Endothelial cell (in vitro differentiated cells): ENCODE measurements at regions not wholly inside any gene's neighbourhood (a gene's known extent, or its start where the extent isn't known, plus 50 kb on each side); places are given as distances from the start of the nearest gene placed in this dataset.
A peak's percentile ranks its signal among the peaks of the same experiment; 100 is the strongest.

Source experiments
- DNase-seq: peaks from one replicate; pipeline ENCODE4 v3.0.0; 2021; ENCODE audit warnings: low spot score
- H3K27ac Mint-ChIP-seq: one replicate; pipeline ENCODE4 v1.8.0; 2021; ENCODE audit warnings: mixed read lengths, inconsistent platforms; ENCODE audit not compliant: unreplicated experiment
- H3K27me3 Mint-ChIP-seq: one replicate; pipeline ENCODE4 v1.8.0; 2021; ENCODE audit warnings: mild to moderate bottlenecking, moderate library complexity, mixed read lengths, inconsistent platforms; ENCODE audit not compliant: unreplicated experiment
- H3K36me3 Mint-ChIP-seq: one replicate; pipeline ENCODE4 v1.8.0; 2021; ENCODE audit warnings: mild to moderate bottlenecking, low read depth, mixed read lengths, inconsistent platforms; ENCODE audit not compliant: unreplicated experiment
- H3K4me1 Mint-ChIP-seq: one replicate; pipeline ENCODE4 v1.8.0; 2021; ENCODE audit warnings: mild to moderate bottlenecking, mixed read lengths, inconsistent platforms; ENCODE audit not compliant: unreplicated experiment
- H3K4me3 Mint-ChIP-seq: one replicate; pipeline ENCODE4 v1.8.0; 2021; ENCODE audit warnings: mild to moderate bottlenecking, mixed read lengths, inconsistent platforms; ENCODE audit not compliant: unreplicated experiment
- H3K9me3 Mint-ChIP-seq: one replicate; pipeline ENCODE4 v1.8.0; 2021; ENCODE audit warnings: mixed read lengths, inconsistent platforms; ENCODE audit not compliant: unreplicated experiment
- CTCF ChIP-seq: fragments of 200-600 bp; sonication (generic); IDR thresholded peaks from one replicate; pipeline ENCODE4 v1.5.0; 2021; ENCODE audit warnings: antibody characterized with exemption; ENCODE audit not compliant: unreplicated experiment

DNA sequence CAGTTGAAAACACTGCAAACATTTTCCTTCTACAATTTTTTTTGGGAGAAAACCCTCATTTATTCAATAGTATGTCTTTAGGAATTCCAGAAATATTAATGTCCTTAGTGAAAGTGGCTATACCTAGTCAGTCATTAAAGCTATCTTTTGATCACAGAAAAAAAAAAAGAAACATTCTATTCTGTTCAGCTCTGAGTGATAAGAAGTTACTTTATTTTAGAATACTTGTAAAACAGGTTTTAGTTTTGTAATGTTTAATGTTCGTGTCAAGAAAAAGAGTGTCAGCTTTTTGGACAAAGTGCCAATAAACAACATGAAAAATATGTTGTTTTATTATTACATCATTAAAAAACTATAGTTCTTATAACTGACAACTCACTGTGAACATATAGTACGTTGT lies 240.4 kb downstream of the OGFRL1 start:
- Mint-ChIP-seq H3K9me3 (no peaks in the 10 kb centered on the region), H3K4me1 (peaks cover 10% of the 10 kb centered on the region), H3K36me3 (no peaks in the 10 kb centered on the region), H3K27me3 (peaks cover 1% of the 10 kb centered on the region), H3K4me3 (no peak overlapping the region), H3K27ac (no peak overlapping the region)
- no peak for TF ChIP-seq CTCF
- no peak for DNase-seq

DNA sequence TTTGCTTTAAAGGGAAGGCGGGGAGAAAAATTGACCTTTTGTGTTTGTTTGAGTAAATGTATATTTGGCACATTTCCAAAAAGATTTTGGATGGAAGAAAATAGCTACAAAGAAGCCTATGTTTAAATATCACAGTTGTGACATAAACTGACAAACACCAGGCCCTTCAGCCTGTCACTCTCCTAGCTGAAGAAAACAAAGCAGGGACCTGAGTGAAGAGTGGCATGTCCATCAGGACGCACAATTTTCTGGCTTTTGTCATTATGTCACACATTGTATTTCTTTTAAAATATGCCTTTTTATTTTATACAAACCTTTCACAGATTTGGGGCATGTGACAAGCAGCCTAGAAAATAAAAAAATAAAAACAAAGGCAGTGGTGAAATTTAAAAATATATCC lies 241.2 kb downstream of the OGFRL1 start:
- Mint-ChIP-seq H3K9me3 (no peaks in the 10 kb centered on the region), H3K4me3 (no peak overlapping the region), H3K4me1 (peaks cover 10% of the 10 kb centered on the region), H3K36me3 (no peaks in the 10 kb centered on the region), H3K27me3 (peaks cover 1% of the 10 kb centered on the region), H3K27ac (no peak overlapping the region)
- no peak for TF ChIP-seq CTCF
- DNase-seq: no peak

GRCh38 chr6:71531006-71531405 lies 242.4 kb downstream of the OGFRL1 start:
- TF ChIP-seq CTCF: no peak
- no peaks in the 10 kb centered on the region for H3K9me3 Mint-ChIP-seq
- peaks cover 10% of the 10 kb centered on the region for H3K4me1 Mint-ChIP-seq
- no peak overlapping the region for H3K4me3 Mint-ChIP-seq
- H3K27ac Mint-ChIP-seq: no peak overlapping the region
- DNase-seq: no peak
- H3K27me3 Mint-ChIP-seq: peaks cover 1% of the 10 kb centered on the region
- no peaks in the 10 kb centered on the region for H3K36me3 Mint-ChIP-seq

GRCh38 chr6:71531841-71532240 lies 243.2 kb downstream of the OGFRL1 start:
- no peak for TF ChIP-seq CTCF
- H3K4me1 Mint-ChIP-seq: peaks cover 10% of the 10 kb centered on the region
- no peak overlapping the region for H3K4me3 Mint-ChIP-seq
- H3K36me3 Mint-ChIP-seq: no peaks in the 10 kb centered on the region
- H3K27ac Mint-ChIP-seq: no peak overlapping the region
- DNase-seq: no peak
- no peaks in the 10 kb centered on the region for H3K9me3 Mint-ChIP-seq
- H3K27me3 Mint-ChIP-seq: peaks cover 1% of the 10 kb centered on the region

- Mint-ChIP-seq H3K36me3 (no peaks in the 10 kb centered on the region), H3K27me3 (no peaks in the 10 kb centered on the region), H3K4me1 (no peaks in the 10 kb centered on the region), H3K27ac (no peak overlapping the region), H3K9me3 (no peaks in the 10 kb centered on the region), H3K4me3 (no peak overlapping the region)
- peak; percentile 78 for TF ChIP-seq CTCF
- DNase-seq: peak; percentile 13
Measured at GRCh38 chr6:71533939-71534379, 245.3 kb downstream of the OGFRL1 start.
